Neural cell (in vitro differentiated cells): ENCODE measurements at regions not wholly inside any gene's neighbourhood (a gene's known extent, or its start where the extent isn't known, plus 50 kb on each side); places are given as distances from the start of the nearest gene placed in this dataset.
A peak's percentile ranks its signal among the peaks of the same experiment; 100 is the strongest.

Source experiments
- H2AFZ ChIP-seq: fragments of 200-600, 300-800 bp; sonication (generic), shearing (Covaris generic); 2 replicates; pipeline ENCODE4 v1.6.0; 2014; ENCODE audit warnings: low read depth, mild to moderate bottlenecking, antibody characterized with exemption, low read length, moderate library complexity
- H3F3A ChIP-seq: fragments of 200-600 bp; shearing (Covaris generic); 2 replicates; pipeline ENCODE4 v1.6.1; 2016; ENCODE audit warnings: mild to moderate bottlenecking, moderate library complexity, mixed read lengths, antibody characterized with exemption, low read length; ENCODE audit not compliant: insufficient read depth, poor library complexity, severe bottlenecking
- H3K27ac ChIP-seq: fragments of 200-600, 300-800 bp; sonication (generic), shearing (Covaris generic); 2 replicates; pipeline ENCODE4 v1.5.1; 2014; ENCODE audit warnings: mild to moderate bottlenecking, low read length, moderate library complexity
- H3K27me3 ChIP-seq: fragments of 300-800, 200-600 bp; sonication (generic), shearing (Covaris generic); 2 replicates; pipeline ENCODE4 v1.6.0; 2014; ENCODE audit warnings: mild to moderate bottlenecking, low read depth, low read length, moderate library complexity; ENCODE audit not compliant: insufficient read depth
- H3K36me3 ChIP-seq: fragments of 300-800, 200-600 bp; sonication (generic), shearing (Covaris generic); 2 replicates; pipeline ENCODE4 v1.5.1; 2014; ENCODE audit warnings: mild to moderate bottlenecking, antibody characterized with exemption, low read length, moderate library complexity; ENCODE audit not compliant: insufficient read depth
- H3K4me2 ChIP-seq: fragments of 300-800, 200-600 bp; sonication (generic), shearing (Covaris generic); 2 replicates; pipeline ENCODE4 v1.6.0; 2014; ENCODE audit warnings: mild to moderate bottlenecking, low read length
- H3K4me3 ChIP-seq: fragments of 300-800, 200-600 bp; sonication (generic), shearing (Covaris generic); 2 replicates; pipeline ENCODE4 v1.5.1; 2014; ENCODE audit warnings: mild to moderate bottlenecking, low read length, moderate library complexity
- H3K79me2 ChIP-seq: fragments of 200-600 bp; shearing (Covaris generic); replicated peaks from 2 replicates; pipeline ENCODE4 v1.6.0; 2014; ENCODE audit warnings: mild to moderate bottlenecking, low read length, moderate library complexity; ENCODE audit not compliant: insufficient read depth
- H3K9ac ChIP-seq: fragments of 300-800, 200-600 bp; sonication (generic), shearing (Covaris generic); 2 replicates; pipeline ENCODE4 v1.6.1; 2016; ENCODE audit warnings: mild to moderate bottlenecking, low read length, mixed read lengths
- H3K9me2 ChIP-seq: fragments of 200-600 bp; shearing (Covaris generic); 2 replicates; pipeline ENCODE4 v1.6.1; 2016; ENCODE audit warnings: mild to moderate bottlenecking, low read length, mixed read lengths; ENCODE audit not compliant: insufficient read depth
- H3K9me3 ChIP-seq: fragments of 200-600, 300-800 bp; sonication (generic), shearing (Covaris generic); 2 replicates; pipeline ENCODE4 v1.6.1; 2016; ENCODE audit warnings: mild to moderate bottlenecking, mixed run types, low read length, moderate library complexity, mixed read lengths
- H4K20me1 ChIP-seq: fragments of 200-600 bp; shearing (Covaris generic); 2 replicates; pipeline ENCODE4 v1.6.1; 2016; ENCODE audit warnings: mild to moderate bottlenecking, mixed run types; ENCODE audit not compliant: insufficient read depth
- CTCF ChIP-seq: fragments of 450-650 bp; IDR thresholded peaks from 2 replicates; pipeline ENCODE4 v1.5.1; 2014; ENCODE audit warnings: antibody characterized with exemption, mild to moderate bottlenecking, moderate library complexity; ENCODE audit not compliant: poor library complexity, severe bottlenecking
- EP300 ChIP-seq: fragments of 450-650 bp; conservative IDR thresholded peaks from 2 replicates; pipeline ENCODE4 v1.6.1; 2014; ENCODE audit warnings: antibody characterized with exemption, mild to moderate bottlenecking, moderate library complexity; ENCODE audit not compliant: poor library complexity, severe bottlenecking
- EZH2 ChIP-seq: fragments of 200-600, 300-800 bp; shearing (Covaris generic), sonication (generic); IDR thresholded peaks from 2 replicates; pipeline ENCODE4 v1.6.1; 2014; ENCODE audit warnings: antibody characterized with exemption, low read length, borderline replicate concordance, mild to moderate bottlenecking; ENCODE audit not compliant: insufficient read depth, poor library complexity, severe bottlenecking
- MXI1 ChIP-seq: fragments of 450-650 bp; conservative IDR thresholded peaks from 2 replicates; pipeline ENCODE4 v1.6.1; 2014; ENCODE audit warnings: antibody characterized with exemption, mild to moderate bottlenecking; ENCODE audit not compliant: poor library complexity, severe bottlenecking
- POLR2AphosphoS5 ChIP-seq: IDR thresholded peaks from 2 replicates; pipeline ENCODE4 v1.6.1; 2012
- RAD21 ChIP-seq: fragments of 450-650 bp; conservative IDR thresholded peaks from 2 replicates; pipeline ENCODE4 v1.6.1; 2014; ENCODE audit warnings: antibody characterized with exemption, mild to moderate bottlenecking, moderate library complexity
- REST ChIP-seq: IDR thresholded peaks from 2 replicates; pipeline ENCODE4 v1.6.1; 2012; ENCODE audit warnings: borderline replicate concordance
- SMC3 ChIP-seq: fragments of 450-650 bp; conservative IDR thresholded peaks from 2 replicates; pipeline ENCODE4 v1.6.1; 2014; ENCODE audit warnings: antibody characterized with exemption, mild to moderate bottlenecking, moderate library complexity; ENCODE audit not compliant: poor library complexity
- TAF1 ChIP-seq: IDR thresholded peaks from 2 replicates; pipeline ENCODE4 v1.6.1; 2012; ENCODE audit warnings: low read depth

- Histone ChIP-seq H3K4me3 (peak overlapping the region; percentile 54), H3K4me2 (peak overlapping the region; percentile 28), H3K79me2 (peaks cover 26% of the 10 kb centered on the region), H3K9me2 (no peaks in the 10 kb centered on the region), H3K27ac (peak overlapping the region; percentile 88), H3K9me3 (no peaks in the 10 kb centered on the region), H4K20me1 (no peaks in the 10 kb centered on the region), H2AFZ (no peak overlapping the region), H3F3A (peaks cover 14% of the 10 kb centered on the region), H3K36me3 (no peaks in the 10 kb centered on the region), H3K27me3 (no peaks in the 10 kb centered on the region), H3K9ac (peak overlapping the region; percentile 18)
- no peak for TF ChIP-seq EP300
- TF ChIP-seq CTCF, result no peak
- TF ChIP-seq REST, result no peak
- TF ChIP-seq EZH2, result no peak
These were observed 1017.1 kb upstream of the EEF2KMT start for GRCh38 chr16:6114691-6115090.

GRCh38 chr16:6113749-6114148, 1016.2 kb upstream of the EEF2KMT start:
- Histone ChIP-seq H3K9ac (peak overlapping the region; percentile 49), H3K27ac (peak overlapping the region; percentile 88), H3K4me3 (peak overlapping the region; percentile 54), H3F3A (peaks cover 14% of the 10 kb centered on the region), H3K79me2 (peaks cover 26% of the 10 kb centered on the region), H3K9me2 (no peaks in the 10 kb centered on the region), H3K27me3 (no peaks in the 10 kb centered on the region), H2AFZ (no peak overlapping the region), H4K20me1 (no peaks in the 10 kb centered on the region), H3K36me3 (no peaks in the 10 kb centered on the region), H3K4me2 (peak overlapping the region; percentile 53), H3K9me3 (no peaks in the 10 kb centered on the region)
- TF ChIP-seq MXI1 (peak; percentile 28), CTCF (no peak), TAF1 (no peak), RAD21 (no peak), EP300 (peak; percentile 93), REST (peak; percentile 66), EZH2 (no peak), SMC3 (peak; percentile 51), POLR2AphosphoS5 (peak; percentile 92)
